Urothelium cell line (cell line): ENCODE measurements at regions not wholly inside any gene's neighbourhood (a gene's known extent, or its start where the extent isn't known, plus 50 kb on each side); places are given as distances from the start of the nearest gene placed in this dataset.
"Not testable (repeated sequence)": the region's sequence is repeated elsewhere in the genome, so short reads cannot be mapped to it uniquely, and the experiment has no call there.

ENCODE experiments used
- DNase-seq: peaks from one replicate; pipeline ENCODE4 v3.0.0; 2011; ENCODE audit warnings: low spot score, mixed read lengths
- FAIRE-seq: peaks from 2 replicates; lab custom pipeline; 2011; peaks lifted over from hg19 to GRCh38; lab: Jason Lieb, UNC

GRCh38 chr10:64617085-64617484 lies 1095.9 kb downstream of the REEP3 start:
- no peak for FAIRE-seq
- DNase-seq: peak; percentile 29

DNA sequence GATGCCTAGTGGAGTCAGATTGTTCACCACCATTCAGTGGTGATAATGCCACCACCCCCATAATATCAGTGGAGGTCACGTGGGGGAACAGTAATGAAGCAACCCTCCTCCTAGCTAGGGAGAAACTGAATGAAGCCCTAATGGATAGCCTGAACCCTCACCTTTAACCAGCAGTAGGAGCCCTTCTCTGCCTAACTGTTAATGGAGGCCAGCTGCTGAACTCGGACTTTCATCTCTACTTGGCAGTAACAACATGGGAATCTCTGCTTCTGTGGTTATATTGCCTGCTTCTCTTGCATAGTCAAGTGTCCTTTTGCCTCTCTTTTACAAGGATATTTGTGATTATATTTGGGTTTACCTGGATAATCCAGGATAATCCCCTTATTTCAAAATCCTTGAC lies 1097.9 kb downstream of the REEP3 start:
- DNase-seq: no peak
- FAIRE-seq: no peak

GRCh38 chr10:64626924-64627323 lies 1105.7 kb downstream of the REEP3 start:
- FAIRE-seq: no peak
- no peak for DNase-seq

DNA sequence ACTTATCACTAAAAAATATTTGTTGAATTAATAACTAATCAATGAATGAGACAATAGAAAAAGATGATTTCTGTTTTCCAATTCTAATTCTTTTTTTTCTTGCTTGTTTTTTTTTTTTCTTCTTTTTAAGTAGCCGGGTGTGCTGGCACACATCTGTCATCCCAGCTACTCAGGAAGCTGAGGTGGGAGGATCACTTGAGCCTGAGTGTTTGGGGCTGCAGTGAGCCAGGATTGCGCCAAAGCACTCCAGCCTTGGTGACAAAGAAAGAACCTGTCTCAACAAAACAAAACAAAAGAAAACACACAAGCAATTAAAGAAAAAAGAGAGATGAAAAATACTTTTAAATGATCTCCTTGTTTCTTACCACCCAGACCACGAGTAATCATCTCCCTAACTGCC lies 1109.3 kb downstream of the REEP3 start:
- no peak for FAIRE-seq
- no peak for DNase-seq

DNA sequence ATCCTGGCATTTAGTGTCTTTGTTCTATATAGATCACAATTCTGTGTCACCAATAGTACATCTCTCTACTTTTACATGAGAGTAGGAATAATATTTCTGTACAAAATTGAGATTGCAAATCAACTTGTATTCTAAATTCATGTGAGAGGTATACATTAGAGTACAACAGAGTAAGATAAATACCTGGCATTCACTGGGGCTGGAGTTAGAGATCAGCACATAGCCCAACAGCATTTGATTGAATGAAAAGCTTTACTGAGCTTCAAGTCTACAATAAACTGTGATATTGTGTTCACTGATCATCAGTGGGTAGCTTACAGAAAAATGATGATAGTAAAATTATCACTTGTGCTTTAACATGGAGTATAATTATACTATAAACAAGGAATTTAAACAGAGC lies 1114.7 kb downstream of the REEP3 start:
- DNase-seq (no peak), FAIRE-seq (no peak)

GRCh38 chr10:64636461-64636860 lies 1115.3 kb downstream of the REEP3 start:
- DNase-seq (no peak), FAIRE-seq (no peak)

DNA sequence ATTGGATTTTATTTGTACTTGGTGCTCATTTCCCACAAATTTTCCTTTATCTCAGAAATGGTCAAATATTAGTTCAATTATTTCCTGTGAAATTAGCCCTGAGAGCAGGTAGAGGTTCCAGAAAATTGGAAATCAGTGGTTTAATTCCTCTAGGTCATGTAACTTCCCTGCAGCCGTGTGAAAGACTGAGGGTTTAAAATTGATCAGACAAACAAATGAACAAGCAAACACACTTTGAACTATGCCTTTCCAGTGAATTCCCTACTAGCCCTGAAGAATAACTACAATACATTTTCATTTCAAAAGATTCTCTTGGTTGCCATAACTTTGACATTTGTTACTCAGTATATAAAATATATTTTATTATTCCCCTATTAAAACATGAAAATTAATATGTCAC lies 1116.7 kb downstream of the REEP3 start:
- FAIRE-seq (no peak), DNase-seq (no peak)

GRCh38 chr10:64648915-64649314 lies 1127.7 kb downstream of the REEP3 start:
- no peak for DNase-seq
- FAIRE-seq: no peak

DNA sequence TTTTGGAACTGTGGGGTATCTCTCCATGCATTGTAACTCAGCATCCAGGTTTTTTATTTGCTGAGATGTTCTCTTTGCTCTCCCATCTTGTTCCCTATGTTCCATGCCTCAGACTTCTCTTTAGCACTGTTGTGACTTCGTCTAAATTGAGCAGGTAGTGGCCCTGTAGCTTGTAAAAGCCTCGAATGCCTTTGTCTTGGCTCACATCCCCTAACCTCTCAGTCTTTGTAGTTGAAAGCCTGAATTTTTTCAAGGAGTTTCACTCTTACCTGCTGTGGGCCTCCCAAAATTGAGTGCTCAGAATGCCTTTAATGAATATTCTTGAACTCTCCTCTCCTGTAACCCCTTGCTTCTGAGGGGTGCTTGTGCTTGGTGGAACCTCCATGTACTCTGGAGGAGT lies 1137.3 kb downstream of the REEP3 start:
- no peak for FAIRE-seq

DNA sequence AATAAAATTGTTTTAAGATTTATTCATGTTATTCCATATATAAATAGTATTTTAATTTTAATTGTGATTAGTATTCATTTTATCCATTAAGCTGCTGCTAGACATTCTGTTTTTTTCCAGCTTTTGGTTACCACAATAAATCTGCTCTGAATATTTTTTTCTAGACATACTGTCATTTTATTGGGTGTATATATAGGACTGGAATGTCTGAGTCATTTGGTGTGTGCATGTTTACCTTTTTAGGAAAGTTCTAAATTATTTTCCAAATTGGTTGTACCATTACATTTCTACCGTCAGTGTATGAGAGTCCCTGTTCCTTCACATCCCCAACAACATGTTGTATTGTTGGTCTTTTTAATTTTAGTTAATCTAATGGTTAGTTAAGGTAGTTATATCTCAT lies 1138.1 kb downstream of the REEP3 start:
- no peak for DNase-seq

More for the DNA sequence above, 1137.3 kb downstream of the REEP3 start:
- DNase-seq: no peak

DNA sequence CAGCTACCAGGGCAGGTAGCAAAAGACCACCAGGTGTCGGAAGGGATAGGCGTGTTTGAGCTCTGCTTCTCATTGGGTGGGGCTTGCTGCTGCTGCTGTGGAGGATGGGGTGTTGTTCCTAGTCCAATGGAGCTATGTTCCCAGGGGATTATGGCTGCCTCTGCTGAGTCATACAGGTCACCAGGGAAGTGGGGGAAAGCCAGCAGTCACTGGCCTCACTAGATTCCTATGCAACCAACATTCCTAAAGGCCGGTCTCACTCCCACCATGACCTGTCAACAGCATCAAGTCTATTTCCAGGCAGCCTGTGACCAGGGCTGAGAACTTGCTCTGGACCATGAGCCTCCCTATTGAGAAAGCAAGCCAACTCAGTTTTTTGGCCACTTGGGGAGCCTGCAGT lies 1160.8 kb downstream of the REEP3 start:
- FAIRE-seq: peak; percentile 58
- DNase-seq: peak; percentile 8

More for the DNA sequence above, 1138.1 kb downstream of the REEP3 start:
- FAIRE-seq: no peak

GRCh38 chr10:64690194-64690593 lies 1169.0 kb downstream of the REEP3 start:
- DNase-seq (no peak), FAIRE-seq (no peak)

GRCh38 chr10:64699244-64699643 lies 1178.0 kb downstream of the REEP3 start:
- DNase-seq (no peak), FAIRE-seq (peak; percentile 27)

- not testable (repeated sequence) for FAIRE-seq, DNase-seq
Observed at GRCh38 chr10:64702086-64702485, 1180.9 kb downstream of the REEP3 start.

GRCh38 chr10:64708884-64709681 lies 1187.9 kb downstream of the REEP3 start:
- FAIRE-seq (no peak), DNase-seq (no peak)

DNA sequence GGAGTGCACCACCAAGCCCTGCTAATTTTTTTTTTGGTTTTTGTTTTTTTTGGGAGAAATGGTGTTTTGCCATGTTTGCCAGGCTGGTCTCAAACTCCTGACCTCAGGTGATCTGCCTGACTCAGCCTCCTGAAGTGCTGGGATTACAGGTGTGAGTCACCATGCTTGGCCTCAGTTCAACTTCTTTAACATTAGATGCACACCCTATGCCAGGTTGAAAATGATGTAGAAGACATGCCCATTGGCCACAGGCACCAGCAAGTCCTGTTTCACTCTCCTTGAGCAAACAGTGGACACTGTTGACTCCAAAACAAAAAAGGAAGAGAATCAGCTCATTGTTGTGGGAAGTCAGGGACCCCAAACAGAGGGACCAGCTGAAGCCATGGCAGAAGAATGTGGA lies 1205.3 kb downstream of the REEP3 start:
- no peak for DNase-seq

GRCh38 chr10:64731016-64731415 lies 1209.8 kb downstream of the REEP3 start:
- DNase-seq (no peak), FAIRE-seq (no peak)

More for the DNA sequence above, 1205.3 kb downstream of the REEP3 start:
- no peak for FAIRE-seq

DNA sequence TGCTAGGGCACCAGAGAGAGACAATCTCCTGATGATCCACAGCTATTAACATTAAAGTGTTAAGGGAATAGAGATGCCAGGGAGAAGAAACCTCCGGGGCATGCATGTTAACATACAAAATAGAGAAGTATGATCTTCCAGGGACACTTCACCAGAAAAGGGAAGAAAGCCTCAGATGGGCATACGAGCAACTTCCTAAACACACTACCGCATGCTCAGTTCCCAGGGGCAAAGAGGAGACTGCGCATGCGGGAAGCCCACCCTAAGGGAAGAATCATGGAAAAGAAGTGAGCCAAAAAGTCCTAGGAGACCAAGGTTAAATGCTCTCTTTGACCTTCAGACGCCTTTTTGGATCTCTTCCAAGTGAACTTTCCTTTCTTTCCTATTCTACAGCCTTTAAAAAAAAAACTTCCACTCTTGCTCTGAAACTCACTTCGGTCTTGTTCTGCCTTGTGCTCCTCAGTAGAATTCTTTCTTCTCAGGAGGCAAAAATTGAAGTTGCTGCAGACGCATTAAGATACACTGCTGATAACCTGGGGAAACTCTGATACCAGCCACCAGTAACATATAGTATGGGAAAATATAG lies 1211.3 kb downstream of the REEP3 start:
- FAIRE-seq: no peak

DNA sequence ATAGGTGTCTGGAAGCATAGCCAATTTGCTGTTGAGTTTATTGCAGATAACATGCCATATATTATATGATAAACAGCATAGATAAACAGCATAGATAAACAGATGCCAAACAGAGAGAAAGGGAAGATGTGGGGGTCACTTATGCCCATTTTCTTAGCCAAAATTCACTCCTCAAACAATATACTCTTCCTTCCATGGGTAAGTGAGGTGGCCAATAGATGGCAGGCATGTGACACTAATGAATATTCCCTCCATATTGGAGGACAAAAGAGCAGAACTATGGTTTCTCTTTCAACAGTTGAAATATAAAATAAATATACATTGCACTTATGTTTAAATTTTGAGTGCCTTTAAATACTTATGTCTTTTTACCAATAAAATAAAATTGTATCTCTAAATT lies 1212.8 kb downstream of the REEP3 start:
- peak; percentile 36 for DNase-seq
- FAIRE-seq: peak; percentile 53

More for the DNA sequence above, 1211.3 kb downstream of the REEP3 start:
- DNase-seq: no peak

DNA sequence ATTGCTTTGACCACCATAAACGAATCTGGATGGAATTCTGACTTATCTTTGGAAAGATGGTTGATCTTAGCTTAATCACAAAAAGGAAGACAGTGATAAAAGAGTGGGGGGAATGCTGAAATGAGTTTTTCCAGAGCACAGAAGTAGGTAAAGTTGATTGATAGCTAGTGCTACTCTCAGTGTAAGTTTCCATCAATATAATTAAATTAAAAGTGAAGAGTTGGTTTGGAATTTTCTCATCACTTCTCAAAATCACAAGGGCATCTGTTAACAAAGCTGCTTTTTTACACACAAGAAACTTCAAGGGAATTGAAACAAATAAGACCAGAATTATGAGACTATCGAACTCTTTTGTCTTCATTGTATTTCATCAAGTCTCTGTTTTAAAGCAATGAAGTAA lies 1217.3 kb downstream of the REEP3 start:
- DNase-seq (no peak), FAIRE-seq (no peak)

GRCh38 chr10:64745565-64745964 lies 1224.4 kb downstream of the REEP3 start:
- no peak for DNase-seq
- FAIRE-seq: no peak

- DNase-seq (no peak), FAIRE-seq (no peak)
Observed at GRCh38 chr10:64750672-64751071, 1229.5 kb downstream of the REEP3 start.
